CD4-positive, alpha-beta T cell (primary cell): ENCODE measurements at regions not wholly inside any gene's neighbourhood (a gene's known extent, or its start where the extent isn't known, plus 50 kb on each side); places are given as distances from the start of the nearest gene placed in this dataset.

ENCODE experiments used
- ATAC-seq: fragments of 200-7000 bp; cut with Tn5 transposase; one replicate; pipeline ENCODE4 v1.10.0; 2022; ENCODE audit warnings: mild to moderate bottlenecking; ENCODE audit not compliant: poor library complexity
- CTCF ChIA-PET: fragments of 350-600 bp; sonication (Branson Sonifier 250); formaldehyde crosslinking; loops from one replicate; lab custom pipeline; 2021; ENCODE audit warnings: antibody characterized with exemption, inconsistent platforms; lab: Charles Lee
- POLR2A ChIA-PET: fragments of 350-600 bp; sonication (Branson Sonifier 250); formaldehyde crosslinking; loops from one replicate; lab custom pipeline; 2021; ENCODE audit warnings: antibody characterized with exemption, inconsistent platforms; lab: Charles Lee
- DNase-seq, 14 experiments: peaks; one replicate each; pipeline ENCODE4 v3.0.0-alpha.2; 2013 to 2020; ENCODE audit warnings: mixed read lengths in 2 of 14
- H3K27ac ChIP-seq, 2 donors: one replicate each; pipeline versions ENCODE4 v1.5.1 to v1.7.0; 2013; ENCODE audit warnings: low read length in 2 of 2, low read depth in 1 of 2, mild to moderate bottlenecking in 1 of 2
- H3K27me3 ChIP-seq, 2 experiments: 1 replicate in 1 of 2; 2 replicates in 1 of 2; pipeline versions ENCODE4 v1.6.1 to v1.7.0; 2013; ENCODE audit warnings: low read length in 2 of 2, control low read depth in 1 of 2, mild to moderate bottlenecking in 1 of 2, moderate library complexity in 1 of 2; ENCODE audit not compliant: insufficient read depth in 2 of 2, control insufficient read depth in 1 of 2
- H3K36me3 ChIP-seq: one replicate; pipeline ENCODE4 v1.6.1; 2013; ENCODE audit warnings: low read length, control low read depth; ENCODE audit not compliant: insufficient read depth
- H3K4me1 ChIP-seq: one replicate; pipeline ENCODE4 v1.6.1; 2013; ENCODE audit warnings: low read length, control low read depth; ENCODE audit not compliant: insufficient read depth
- H3K4me3 ChIP-seq: one replicate; pipeline ENCODE4 v1.5.1; 2013; ENCODE audit warnings: mild to moderate bottlenecking, low read length, moderate library complexity
- H3K9me3 ChIP-seq, 2 experiments: 1 replicate in 1 of 2; 2 replicates in 1 of 2; pipeline versions ENCODE4 v1.6.1 to v1.7.0; 2013; ENCODE audit warnings: low read length in 2 of 2, mild to moderate bottlenecking in 2 of 2, control low read depth in 1 of 2, moderate library complexity in 1 of 2; ENCODE audit not compliant: control insufficient read depth in 1 of 2, insufficient read depth in 1 of 2
- H3K27ac Mint-ChIP-seq: one replicate; pipeline ENCODE4 v1.8.0; 2020; ENCODE audit warnings: mixed read lengths
- H3K27me3 Mint-ChIP-seq: one replicate; pipeline ENCODE4 v1.8.0; 2021; ENCODE audit warnings: mixed read lengths
- H3K36me3 Mint-ChIP-seq: one replicate; pipeline ENCODE4 v1.8.0; 2021; ENCODE audit warnings: low read depth, mixed read lengths
- H3K4me1 Mint-ChIP-seq: one replicate; pipeline ENCODE4 v1.8.0; 2021; ENCODE audit warnings: low read depth, mixed read lengths
- H3K4me3 Mint-ChIP-seq: one replicate; pipeline ENCODE4 v1.8.0; 2020; ENCODE audit warnings: mild to moderate bottlenecking, mixed read lengths
- H3K9me3 Mint-ChIP-seq: one replicate; pipeline ENCODE4 v1.8.0; 2020; ENCODE audit warnings: mixed read lengths
- CTCF ChIP-seq: fragments of 200-600 bp; IDR thresholded peaks from one replicate; pipeline ENCODE4 v1.8.0; 2022; ENCODE audit warnings: antibody characterized with exemption, mild to moderate bottlenecking
- intact Hi-C, 2 experiments: fragments of 100-400 bp; cut with DNase I in 1 of 2; cut with micrococcal nuclease in 1 of 2; formaldehyde crosslinking; loops; one replicate each; pipeline versions ENCODE4 v1.15.1 to v1.9.0; 2023 to 2025; cut with DNase I, micrococcal nuclease

GRCh38 chr11:16610738-16611388 is 127.6 kb upstream of the C11orf58 start:
- Mint-ChIP-seq H3K27me3 (peaks cover 58% of the 10 kb centered on the region), H3K9me3 (no peaks in the 10 kb centered on the region), H3K4me1 (peaks cover 42% of the 10 kb centered on the region), H3K36me3 (no peaks in the 10 kb centered on the region), H3K4me3 (no peak overlapping the region), H3K27ac (no peak overlapping the region)
- peak in 1 of 14 experiments; percentile 4 for DNase-seq
- Histone ChIP-seq H3K4me3 (no peak overlapping the region), H3K27ac (no peak overlapping the region), H3K9me3 (peaks cover 6 to 38% of the 10 kb centered on the region in 2 experiments), H3K4me1 (peaks cover 42% of the 10 kb centered on the region), H3K36me3 (no peaks in the 10 kb centered on the region), H3K27me3 (peaks cover 85 to 96% of the 10 kb centered on the region in 2 experiments)
- POLR2A ChIA-PET = no interaction called here
- CTCF ChIA-PET = no interaction called here
- TF ChIP-seq CTCF = no peak
- intact Hi-C loops = loop anchor here (5.0 to 10.0 kb wide), 4 partner anchors 666 to 1506 kb away; no protein-coding TSS in a partner anchor
- no peak for ATAC-seq

GRCh38 chr11:16610213-16610737 is 128.2 kb upstream of the C11orf58 start:
- no peak overlapping the region for H3K27ac Mint-ChIP-seq
- intact Hi-C loops = loop anchor here (5.0 to 10.0 kb wide), 4 partner anchors 665 to 1505 kb away; no protein-coding TSS in a partner anchor
- no peak for TF ChIP-seq CTCF
- no peak overlapping the region for H3K27ac ChIP-seq
- CTCF ChIA-PET = no interaction called here
- peaks cover 48% of the 10 kb centered on the region for H3K4me1 ChIP-seq
- H3K27me3 Mint-ChIP-seq = peaks cover 58% of the 10 kb centered on the region
- no peak overlapping the region for H3K4me3 Mint-ChIP-seq
- H3K4me1 Mint-ChIP-seq = peaks cover 42% of the 10 kb centered on the region
- DNase-seq (no peak), ATAC-seq (no peak)
- no peaks in the 10 kb centered on the region for H3K36me3 Mint-ChIP-seq
- H3K27me3 ChIP-seq = peaks cover 91 to 96% of the 10 kb centered on the region in 2 experiments
- POLR2A ChIA-PET = no interaction called here
- H3K36me3 ChIP-seq = no peaks in the 10 kb centered on the region
- H3K9me3 Mint-ChIP-seq = no peaks in the 10 kb centered on the region
- no peak overlapping the region for H3K4me3 ChIP-seq
- H3K9me3 ChIP-seq = peaks cover 6 to 43% of the 10 kb centered on the region in 2 experiments

- intact Hi-C loops = loop anchor here (5.0 to 10.0 kb wide), 5 partner anchors 665 to 1695 kb away; no protein-coding TSS in a partner anchor
- Mint-ChIP-seq H3K4me1 (peaks cover 42% of the 10 kb centered on the region), H3K4me3 (no peak overlapping the region), H3K27ac (no peak overlapping the region), H3K27me3 (peaks cover 57% of the 10 kb centered on the region), H3K36me3 (no peaks in the 10 kb centered on the region), H3K9me3 (no peaks in the 10 kb centered on the region)
- ChIA-PET CTCF (no interaction called here), POLR2A (no interaction called here)
- Histone ChIP-seq H3K4me3 (no peak overlapping the region), H3K27ac (no peak overlapping the region), H3K27me3 (peaks cover 89 to 94% of the 10 kb centered on the region in 2 experiments), H3K36me3 (no peaks in the 10 kb centered on the region), H3K9me3 (peaks cover 6 to 46% of the 10 kb centered on the region in 2 experiments), H3K4me1 (peaks cover 52% of the 10 kb centered on the region)
- DNase-seq (no peak), ATAC-seq (no peak)
- TF ChIP-seq CTCF = no peak
Measured at GRCh38 chr11:16609769-16610168, 128.7 kb upstream of the C11orf58 start.
